HG03460 (cell line): ENCODE measurements at regions not wholly inside any gene's neighbourhood (a gene's known extent, or its start where the extent isn't known, plus 50 kb on each side); places are given as distances from the start of the nearest gene placed in this dataset.

Experiments used
- ATAC-seq: cut with Tn5 transposase; IDR thresholded peaks from one replicate; pipeline ENCODE4 v1.9.1; 2021; ENCODE audit not compliant: unreplicated experiment

DNA sequence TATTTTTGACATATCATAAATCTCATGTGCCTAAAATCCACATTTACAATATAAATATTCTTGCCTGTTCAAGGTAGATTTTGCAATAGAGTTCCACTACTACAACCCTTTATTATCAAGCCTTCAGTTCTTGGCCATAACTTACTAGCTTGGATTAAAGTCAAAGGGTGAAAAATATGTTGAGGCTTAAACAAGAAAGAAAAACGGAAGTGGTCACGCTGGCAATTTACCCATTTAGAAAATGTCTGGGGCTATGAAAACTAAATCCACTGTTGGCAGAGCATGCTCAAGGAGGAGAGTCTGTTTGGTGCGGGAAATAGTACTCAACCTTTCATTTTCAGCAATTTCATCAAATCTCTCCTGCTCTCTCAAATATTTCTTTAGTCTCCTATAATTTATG, 209.8 kb upstream of the RHOBTB1 start:
- no peak for ATAC-seq

DNA sequence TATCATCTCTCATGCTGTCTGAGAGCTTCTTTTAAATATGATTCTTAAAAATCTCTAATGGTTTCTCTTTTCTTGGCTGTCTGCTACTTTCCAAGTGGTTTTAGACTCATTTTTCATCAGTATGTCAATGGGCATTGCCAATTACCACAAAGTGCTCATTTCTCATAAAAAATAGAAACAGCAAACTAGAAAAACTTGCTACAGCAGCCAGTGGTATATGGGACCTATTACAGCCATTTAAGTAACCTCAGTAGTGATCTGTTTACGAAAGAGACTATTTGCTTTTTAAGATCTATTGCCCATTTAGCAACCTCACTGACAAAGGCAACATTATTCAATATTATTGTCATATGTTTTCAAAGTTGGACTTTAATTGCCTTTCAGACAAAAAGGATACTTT, 207.1 kb upstream of the RHOBTB1 start:
- ATAC-seq = no peak

DNA sequence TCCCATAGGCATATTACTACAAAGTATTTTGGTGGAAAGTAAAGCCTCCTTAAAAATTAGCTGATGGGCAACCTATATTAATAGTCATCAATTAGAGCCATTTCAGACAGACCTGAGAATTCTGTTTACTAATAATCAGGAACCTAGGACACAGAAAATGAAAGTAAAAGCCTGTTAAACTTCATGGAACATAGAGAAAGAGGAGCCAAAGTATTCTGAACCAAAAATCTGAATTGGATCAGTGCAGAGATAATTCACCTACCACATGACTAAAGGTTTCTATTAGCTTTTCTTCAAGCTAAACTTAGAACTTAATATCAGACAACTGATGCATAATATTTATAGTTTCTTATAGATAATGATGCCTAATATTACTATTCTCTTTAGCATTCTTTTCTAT, 204.5 kb upstream of the RHOBTB1 start:
- ATAC-seq = no peak

DNA sequence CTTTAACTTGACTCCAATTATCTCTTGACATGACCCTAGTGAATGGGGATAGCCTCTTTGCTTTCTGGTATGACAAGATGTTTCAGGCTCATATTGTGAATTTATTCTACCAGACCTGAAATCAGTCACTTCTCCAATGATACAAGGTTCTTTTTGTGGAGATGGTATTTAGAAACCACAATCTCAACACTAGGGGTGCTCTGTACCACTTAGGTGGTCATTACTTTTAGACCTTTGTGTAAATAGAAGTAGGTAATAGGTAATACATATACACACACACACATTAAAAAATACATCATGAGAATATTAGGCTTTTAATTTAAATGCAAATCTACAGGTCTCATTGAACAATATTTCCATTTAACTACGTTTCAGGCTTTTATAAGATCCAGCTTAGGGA, 199.0 kb upstream of the RHOBTB1 start:
- no peak for ATAC-seq

DNA sequence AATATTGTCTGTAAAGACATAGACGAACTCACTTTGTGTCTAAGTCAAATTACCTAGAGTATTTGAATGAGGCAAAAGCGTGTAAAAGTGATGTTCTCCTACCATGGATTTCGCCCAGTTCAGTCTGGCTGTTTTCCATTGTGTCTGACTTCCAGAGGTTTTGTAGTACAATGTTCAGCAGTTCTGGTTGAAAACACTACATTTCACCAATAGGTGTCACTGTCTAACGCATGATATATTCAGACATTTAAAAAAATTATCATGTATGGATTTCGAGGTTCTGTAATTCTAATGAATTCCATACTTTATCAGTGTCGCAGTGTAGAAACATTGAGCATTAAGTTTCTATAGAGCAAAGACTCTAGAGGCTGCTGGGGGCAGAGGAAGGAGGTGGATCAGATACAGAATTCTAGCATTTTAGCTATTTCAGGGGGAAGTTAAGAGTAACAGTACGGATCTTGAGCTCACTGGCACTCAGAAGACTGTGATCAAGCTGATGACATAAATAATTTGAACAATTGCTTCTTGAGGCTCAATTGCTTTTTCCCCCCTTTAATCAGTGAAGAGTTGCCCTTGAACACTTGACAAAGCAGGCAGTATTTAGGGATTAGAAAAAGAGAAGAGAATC, 196.9 kb upstream of the RHOBTB1 start:
- no peak for ATAC-seq

DNA sequence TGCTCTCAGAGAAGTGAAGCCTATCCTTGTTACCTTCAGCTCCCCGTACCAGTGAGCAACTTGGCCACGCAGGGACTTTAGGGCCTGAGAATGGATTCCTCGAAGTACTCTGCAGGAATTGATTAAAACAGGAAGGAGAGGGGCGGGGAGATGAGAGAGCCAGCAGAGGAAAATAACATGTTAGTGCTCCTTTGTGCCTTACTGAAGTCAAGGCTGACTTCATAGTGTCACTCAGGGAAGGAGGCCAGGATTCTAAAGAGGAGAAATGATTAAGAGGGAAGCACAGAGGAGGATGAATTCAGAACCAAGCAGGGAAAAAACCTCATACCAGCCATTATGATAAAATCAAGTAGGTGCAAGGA, 195.6 kb upstream of the RHOBTB1 start:
- no peak for ATAC-seq

DNA sequence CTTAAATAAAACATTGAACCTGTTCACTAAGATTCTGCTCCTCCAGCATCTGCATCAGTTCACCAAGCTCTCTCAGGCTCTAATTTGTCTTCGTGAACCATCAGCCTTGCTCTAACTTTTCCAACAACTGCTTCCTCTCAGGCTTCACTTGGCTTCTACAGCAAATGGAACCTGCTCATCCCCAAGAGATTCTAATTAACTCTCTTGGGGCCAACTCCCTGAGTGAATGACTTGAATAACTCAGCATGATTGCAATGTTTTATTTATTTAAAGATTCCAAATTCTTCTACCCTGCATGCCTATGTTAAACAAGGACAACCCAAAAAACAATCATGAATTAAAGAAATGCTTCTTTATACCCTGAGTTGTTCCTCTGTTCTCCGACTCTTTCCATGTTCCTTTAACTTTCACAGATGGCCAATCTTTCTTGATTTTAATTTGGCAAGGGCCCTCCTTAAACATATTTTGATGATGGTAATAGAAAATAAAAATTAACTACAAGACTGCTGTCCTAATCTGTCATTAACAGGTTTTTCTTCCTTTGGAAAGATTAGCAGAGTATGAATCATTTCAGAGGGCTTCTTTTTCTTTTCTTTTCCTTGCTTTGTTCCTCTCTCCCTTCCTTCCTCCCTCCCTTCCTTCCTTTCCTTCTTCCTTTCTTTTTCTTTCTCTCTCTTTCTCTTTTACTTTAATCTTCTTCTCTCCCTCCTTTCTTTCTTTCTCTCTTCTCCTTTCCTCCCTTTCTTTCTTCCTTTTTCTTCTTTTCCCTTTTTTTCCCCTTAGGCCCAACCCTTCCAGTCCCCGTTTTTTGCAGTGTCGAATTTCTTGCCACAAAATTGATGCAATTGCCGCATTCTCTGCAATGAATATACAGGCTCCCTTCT, 195.0 kb upstream of the RHOBTB1 start:
- ATAC-seq = no peak

DNA sequence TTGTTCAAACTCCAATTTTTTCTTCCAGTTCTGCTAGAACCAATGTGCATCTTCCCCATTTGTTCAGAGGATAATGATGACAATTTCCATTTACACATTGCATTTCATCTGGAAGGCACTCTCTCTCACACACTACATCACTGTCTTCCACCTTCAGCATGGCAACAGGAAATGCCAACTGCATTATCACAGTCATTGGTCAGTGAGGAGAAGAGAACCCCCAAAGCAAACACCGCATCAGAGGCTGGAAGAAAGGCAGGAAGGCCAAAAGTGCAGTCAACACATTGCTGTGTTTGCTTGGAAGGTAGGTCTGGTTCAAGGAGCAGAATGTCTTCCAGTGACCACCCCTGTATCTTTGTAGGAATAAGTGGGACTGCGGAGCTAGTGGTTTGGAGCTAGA, 192.2 kb upstream of the RHOBTB1 start:
- no peak for ATAC-seq

DNA sequence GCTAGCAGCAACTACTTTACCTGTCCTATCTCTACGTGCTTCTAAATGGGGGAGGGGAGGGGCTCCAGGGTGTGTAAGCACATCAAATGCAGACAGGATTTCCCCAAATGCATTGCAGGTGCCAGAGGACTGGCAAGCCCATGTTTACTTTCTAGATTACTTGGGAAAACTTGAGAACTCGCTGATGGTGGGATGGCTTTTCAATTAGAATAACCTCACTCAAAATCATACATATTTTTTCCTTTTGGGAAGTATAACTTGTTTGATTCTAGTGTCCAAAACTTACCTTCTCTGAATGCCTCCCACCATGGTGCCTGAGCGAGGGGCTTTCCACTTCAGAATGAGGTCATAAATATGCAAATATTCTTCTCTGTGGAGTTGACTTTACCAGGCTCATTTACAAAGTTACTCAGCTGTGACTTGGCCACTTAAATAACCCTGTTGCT, 191.3 kb upstream of the RHOBTB1 start:
- ATAC-seq = peak; percentile 97

DNA sequence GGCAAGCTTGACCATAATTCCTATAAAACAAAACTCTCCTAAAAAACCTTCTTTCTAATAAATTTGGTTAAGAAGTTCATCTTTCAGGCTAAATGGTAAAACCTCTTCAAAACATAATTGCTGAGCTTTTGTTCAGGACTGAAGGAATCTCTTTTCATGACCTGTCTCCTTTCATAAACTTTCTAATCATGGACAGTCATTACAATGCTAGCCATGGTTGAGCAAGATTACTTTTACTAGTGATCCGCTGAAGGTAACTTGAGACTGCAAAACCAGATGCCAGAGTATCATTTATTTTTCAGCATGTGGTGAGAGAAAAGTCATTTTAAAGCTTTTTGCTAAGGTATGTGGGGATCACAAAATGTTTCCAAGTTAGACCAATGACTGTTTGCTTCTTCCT, 186.4 kb upstream of the RHOBTB1 start:
- ATAC-seq = no peak

DNA sequence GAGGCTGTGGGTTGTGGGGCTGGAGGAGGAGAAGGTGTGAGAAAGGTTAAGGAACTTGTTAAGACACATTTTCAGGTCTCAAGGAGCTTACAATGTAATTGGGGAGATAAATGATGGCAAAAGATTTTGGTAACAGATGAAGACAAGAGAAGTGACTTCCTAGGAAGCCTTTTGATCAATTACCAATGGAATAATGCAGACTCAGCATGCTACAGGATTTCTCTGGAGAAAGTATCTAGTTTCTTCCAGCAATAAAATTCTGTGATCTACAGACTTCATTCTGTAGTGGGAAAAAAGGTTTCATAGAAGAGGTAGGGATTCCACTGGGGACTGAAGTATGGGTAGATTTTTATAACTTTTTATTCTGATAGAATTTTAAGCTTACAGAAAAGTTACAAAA, 184.2 kb upstream of the RHOBTB1 start:
- no peak for ATAC-seq

DNA sequence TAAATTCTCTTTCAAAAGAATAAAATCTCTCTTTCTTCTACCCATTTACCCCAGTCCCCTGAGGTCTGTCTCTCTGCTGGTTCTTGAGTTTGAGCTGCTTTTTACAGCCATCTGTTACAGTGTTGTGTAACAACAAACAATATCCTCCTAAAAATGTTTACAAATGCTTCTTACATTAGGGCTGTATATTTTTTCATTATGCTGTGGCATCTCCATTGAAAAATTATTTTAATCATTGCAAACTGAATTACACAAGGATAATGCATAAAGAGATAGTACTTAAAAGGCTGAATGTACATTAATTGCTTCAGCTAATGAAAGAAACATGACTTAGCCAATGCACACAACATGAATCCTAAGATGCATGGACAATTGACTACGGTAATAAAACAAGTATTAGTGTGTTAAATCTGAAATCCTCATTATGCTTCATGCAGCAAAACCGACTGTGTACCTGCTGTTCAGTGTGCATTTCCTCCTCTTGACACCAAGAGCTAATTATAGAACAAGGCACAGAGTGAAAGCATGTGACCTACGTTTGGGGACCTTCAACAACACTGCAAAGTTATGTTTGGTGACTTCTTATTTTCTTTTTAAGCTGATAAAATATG, 181.7 kb upstream of the RHOBTB1 start:
- peak; percentile 73 for ATAC-seq

DNA sequence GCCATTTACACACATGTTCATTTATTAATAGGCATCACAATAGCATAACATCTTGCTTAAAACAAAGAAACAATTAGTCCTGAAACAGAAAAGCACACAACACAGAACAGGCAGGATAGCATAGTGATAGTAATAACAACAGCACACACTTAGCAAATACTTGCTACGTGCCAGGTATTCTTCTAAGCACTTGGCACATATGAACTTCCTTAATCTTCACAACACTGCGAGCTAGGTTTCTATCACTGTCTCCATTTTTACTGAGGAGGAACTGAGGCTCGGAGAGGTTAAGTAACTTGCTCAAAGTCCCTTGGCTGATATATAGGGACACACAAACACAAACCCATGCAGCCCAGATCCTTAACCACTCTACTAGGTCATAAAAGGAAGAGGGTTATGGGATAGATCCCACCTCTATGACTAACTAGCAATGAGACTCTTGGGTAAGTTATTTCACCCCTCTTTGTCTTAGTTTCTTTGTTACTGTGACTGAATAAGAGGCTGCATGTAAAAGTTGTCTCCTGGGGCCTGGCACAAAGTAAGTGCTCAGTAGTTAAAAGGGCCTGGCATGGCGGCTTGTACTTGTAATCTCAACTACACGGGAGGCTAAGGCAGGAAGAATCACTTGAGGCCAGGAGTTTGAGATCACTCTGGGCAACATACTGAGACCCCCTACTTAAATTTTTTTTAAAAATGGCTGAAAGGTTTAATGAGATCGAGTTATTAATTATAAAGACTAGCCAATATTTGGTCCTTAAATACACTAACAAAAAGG, 181.0 kb upstream of the RHOBTB1 start:
- ATAC-seq = no peak

DNA sequence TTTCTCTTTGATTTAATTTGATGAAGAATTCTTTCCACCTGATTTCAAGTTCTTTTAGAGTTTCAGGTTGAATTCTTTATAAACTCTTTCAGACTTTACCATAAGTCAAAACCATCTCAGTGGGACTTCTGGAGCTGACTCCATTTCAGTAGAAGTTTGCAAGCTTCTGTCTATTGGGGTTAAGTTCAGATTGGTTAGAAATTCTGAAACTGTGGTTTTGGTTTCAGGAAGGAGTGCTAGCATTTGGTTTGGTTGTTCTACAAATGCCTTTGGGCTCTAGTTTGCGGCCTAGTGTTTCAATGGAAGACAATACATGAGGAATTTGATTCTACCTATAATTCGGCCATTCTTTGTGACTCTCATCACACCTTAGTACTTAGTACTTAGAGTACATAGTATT, 176.8 kb upstream of the RHOBTB1 start:
- peak; percentile 81 for ATAC-seq

DNA sequence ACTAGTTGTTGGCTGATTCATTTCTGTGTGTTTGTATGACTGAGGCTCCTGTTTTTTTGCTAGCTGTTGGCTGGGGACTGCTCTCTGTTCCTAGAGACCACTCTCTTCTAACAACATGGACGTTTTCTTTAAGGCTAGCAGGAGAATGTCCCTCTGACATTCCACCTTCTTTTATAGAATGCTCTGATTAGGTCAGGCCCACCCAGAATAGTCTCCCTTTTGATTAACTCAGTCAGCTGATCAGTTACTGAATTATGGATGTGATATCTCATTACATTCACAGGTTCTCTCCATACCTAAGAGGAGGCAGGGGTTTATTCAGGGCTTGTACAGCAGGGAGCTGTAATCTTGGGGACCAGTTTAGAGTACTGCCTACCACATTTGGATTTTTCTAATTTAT, 175.6 kb upstream of the RHOBTB1 start:
- ATAC-seq = no peak

DNA sequence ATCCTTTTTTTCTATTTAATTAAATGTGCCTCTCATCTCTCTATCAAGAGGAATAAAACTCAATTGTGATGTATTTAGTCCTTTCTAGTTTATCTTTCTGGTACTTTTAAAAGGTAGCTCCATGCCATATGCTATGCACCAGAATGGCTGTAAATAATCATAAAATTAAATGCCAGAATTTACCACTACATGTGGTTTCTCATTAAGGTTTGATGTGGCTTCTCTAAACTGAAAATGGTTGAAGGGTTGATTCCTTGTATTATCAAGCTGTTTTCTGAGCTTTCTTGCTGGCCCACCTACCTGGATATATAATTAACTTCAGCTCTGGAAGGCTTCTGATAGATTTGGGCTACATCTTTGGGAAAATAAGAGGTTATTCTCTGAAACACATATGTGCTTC, 171.9 kb upstream of the RHOBTB1 start:
- ATAC-seq = no peak

DNA sequence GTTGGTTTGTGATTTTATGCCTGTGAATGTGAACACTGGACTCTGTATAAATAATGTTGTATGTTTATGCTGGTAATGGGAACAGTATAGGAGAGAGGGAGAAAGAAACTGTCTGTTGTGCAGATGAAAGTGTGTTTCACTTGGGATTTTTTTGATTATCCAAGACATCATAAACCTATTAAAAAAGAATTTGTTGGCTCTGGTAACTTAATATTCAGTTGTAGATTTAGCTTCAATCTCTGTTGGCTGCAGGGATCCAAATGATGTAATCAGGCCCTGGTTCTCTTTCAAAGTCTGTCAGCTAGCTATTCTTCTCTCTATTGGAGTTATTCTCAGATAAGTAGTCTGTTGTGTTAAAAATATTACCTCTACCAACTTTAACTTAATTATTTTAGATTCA, 168.8 kb upstream of the RHOBTB1 start:
- no peak for ATAC-seq

DNA sequence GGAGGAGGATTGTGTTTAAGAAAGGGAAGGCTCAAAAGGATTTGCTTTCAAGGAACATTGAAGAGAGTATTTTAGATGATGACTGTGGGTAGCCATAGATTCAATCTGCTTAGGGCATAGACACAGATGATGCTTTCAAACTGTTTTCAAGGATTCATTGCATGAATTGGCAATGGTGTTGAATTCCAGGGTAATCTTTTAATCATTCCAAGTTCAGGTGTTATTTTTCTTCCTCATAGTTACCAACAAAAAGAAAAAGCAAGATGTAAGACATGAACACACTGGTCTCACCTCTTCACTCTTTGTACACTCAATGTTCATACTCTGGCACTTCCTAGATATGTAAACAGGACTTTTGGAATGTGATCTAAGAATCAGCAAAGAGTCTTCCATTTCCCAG, 167.0 kb upstream of the RHOBTB1 start:
- ATAC-seq = no peak

DNA sequence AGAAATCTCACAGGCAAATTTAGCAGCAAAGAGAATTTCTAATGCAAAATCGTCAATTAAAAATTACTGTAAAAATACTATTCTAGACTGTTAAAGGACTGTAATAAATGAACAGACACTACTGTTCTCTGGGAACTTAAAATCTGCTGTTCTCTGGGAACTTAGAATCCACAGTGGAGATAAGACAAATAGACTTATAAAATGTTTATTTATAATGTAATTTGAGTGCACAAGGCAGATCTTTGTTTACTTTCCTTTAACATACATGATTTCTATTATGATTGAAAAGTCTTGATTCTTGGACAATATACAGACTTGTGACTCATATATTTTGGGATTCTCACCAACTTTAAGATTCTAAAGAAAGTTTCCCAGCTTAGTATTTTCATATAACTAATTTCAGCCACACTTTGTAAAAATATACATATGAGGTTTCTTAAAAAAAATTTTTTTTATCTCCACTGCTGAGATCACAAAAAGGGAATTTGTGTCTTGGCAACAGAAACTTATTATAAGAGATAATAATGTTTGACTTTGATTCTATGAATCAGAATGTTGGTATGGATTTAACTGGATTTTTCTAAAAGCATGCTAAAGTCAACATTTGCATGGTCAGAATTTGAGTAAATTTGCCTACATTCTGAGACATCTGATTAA, 166.3 kb upstream of the RHOBTB1 start:
- ATAC-seq = no peak

DNA sequence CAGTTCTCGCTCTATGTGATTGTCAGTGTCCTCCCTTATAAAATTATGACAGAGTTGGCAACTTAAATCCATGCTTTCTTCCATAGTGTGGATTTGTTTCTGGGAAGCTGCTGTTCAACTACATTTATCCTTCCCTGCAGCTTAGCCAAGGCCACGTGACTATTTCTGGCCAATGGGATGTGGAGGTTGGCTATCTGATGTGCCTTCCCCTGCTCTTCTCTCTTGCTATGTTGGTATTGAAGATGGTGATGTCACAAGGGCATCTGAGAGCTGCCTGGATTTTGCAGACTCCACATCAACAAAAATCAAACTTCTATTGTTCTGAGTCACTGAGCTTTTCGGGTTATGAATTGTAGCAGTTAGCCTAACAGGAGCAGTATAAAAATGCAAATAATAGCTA, 164.9 kb upstream of the RHOBTB1 start:
- no peak for ATAC-seq

DNA sequence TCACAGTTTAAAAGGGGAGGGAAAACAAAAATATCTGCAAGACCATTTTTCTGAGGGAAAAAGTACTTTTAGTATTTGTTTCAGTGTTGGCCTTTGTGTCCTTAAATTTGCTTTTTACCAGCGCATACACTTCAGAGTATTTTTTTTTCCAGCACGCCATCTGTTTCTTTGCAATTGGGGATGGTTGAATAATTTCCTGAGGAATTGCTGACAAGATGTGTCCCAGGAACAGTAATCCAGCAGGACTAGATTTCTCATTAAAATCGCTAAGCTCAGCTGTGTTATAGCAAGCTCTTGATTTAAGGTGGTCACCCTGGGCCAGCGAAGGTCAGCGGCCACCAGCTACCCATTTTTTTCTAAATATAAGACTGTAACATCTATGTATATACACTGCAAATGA, 156.9 kb upstream of the RHOBTB1 start:
- no peak for ATAC-seq
